ENCODE measurements at regions not wholly inside any gene's neighbourhood (a gene's known extent, or its start where the extent isn't known, plus 50 kb on each side); places are given as distances from the start of the nearest gene placed in this dataset.

GRCh38 chr10:130805635-130806030 is 505.9 kb downstream of the TCERG1L start:
- intact Hi-C loops (cut with micrococcal nuclease; ENCODE audit: unreplicated experiment) = no loop called here
- H3K4me1 ChIP-seq (ENCODE audit: control insufficient read depth, insufficient read depth, low read length) = no peaks in the 10 kb centered on the region
- CTCF ChIA-PET = no interaction called here
- in situ Hi-C loops (cut with HindIII; ENCODE audit: low pct_unique_long_range_greater_than_20kb, low sequenced_read_pairs) = no loop called here
- no peak for DNase-seq (ENCODE audit: low read depth, low spot score)
- peaks cover 4% of the 10 kb centered on the region; the same call in 1 of the 2 replicates for H3K27me3 ChIP-seq (ENCODE audit: control insufficient read depth, insufficient read depth, low read length)
- POLR2A ChIA-PET = no interaction called here
- TF ChIP-seq TCF7L2 (IDR thresholded peaks at IDR 0.05; ENCODE audit: low read depth, low read length) (no peak), REST (IDR thresholded peaks at IDR 0.05; ENCODE audit: insufficient read depth in 1 of 2, low read depth in 2 of 2, low read length in 1 of 2) (no peak), POLR2AphosphoS5 (IDR thresholded peaks at IDR 0.05; ENCODE audit: low read depth, low read length) (no peak), SIN3A (IDR thresholded peaks at IDR 0.05; ENCODE audit: borderline replicate concordance, insufficient read depth, low read depth, low read length) (no peak), CTCF (IDR thresholded peaks at IDR 0.05) (no peak)
- H3K36me3 ChIP-seq (ENCODE audit: control insufficient read depth, insufficient read depth, low read length) = no peaks in the 10 kb centered on the region
- H3K9me3 ChIP-seq (ENCODE audit: control insufficient read depth, insufficient read depth, low read depth, low read length) = no peaks in the 10 kb centered on the region
- BruUV-seq (replicated peaks) = no TSS peak
- ATAC-seq = no peak
- H3K4me3 ChIP-seq (ENCODE audit: low read depth in 2 of 2, low read length in 2 of 2) = no peak overlapping the region
- H3K27ac ChIP-seq (ENCODE audit: low read length) = no peak overlapping the region

- ChIA-PET POLR2A (no interaction called here), CTCF (no interaction called here)
- ATAC-seq (no peak), DNase-seq (ENCODE audit: low read depth, low spot score) (no peak)
- Histone ChIP-seq H3K4me3 (ENCODE audit: low read depth in 2 of 2, low read length in 2 of 2) (no peak overlapping the region), H3K27me3 (ENCODE audit: control insufficient read depth, insufficient read depth, low read length) (peaks cover 4% of the 10 kb centered on the region; the same call in 1 of the 2 replicates), H3K36me3 (ENCODE audit: control insufficient read depth, insufficient read depth, low read length) (no peaks in the 10 kb centered on the region), H3K4me1 (ENCODE audit: control insufficient read depth, insufficient read depth, low read length) (no peaks in the 10 kb centered on the region), H3K27ac (ENCODE audit: low read length) (no peak overlapping the region), H3K9me3 (ENCODE audit: control insufficient read depth, insufficient read depth, low read depth, low read length) (no peaks in the 10 kb centered on the region)
- BruUV-seq (replicated peaks) = no TSS peak
- in situ Hi-C loops (cut with HindIII; ENCODE audit: low pct_unique_long_range_greater_than_20kb, low sequenced_read_pairs) = no loop called here
- TF ChIP-seq CTCF (IDR thresholded peaks at IDR 0.05) (no peak), SIN3A (IDR thresholded peaks at IDR 0.05; ENCODE audit: borderline replicate concordance, insufficient read depth, low read depth, low read length) (no peak), TCF7L2 (IDR thresholded peaks at IDR 0.05; ENCODE audit: low read depth, low read length) (no peak), REST (IDR thresholded peaks at IDR 0.05; ENCODE audit: insufficient read depth in 1 of 2, low read depth in 2 of 2, low read length in 1 of 2) (no peak), POLR2AphosphoS5 (IDR thresholded peaks at IDR 0.05; ENCODE audit: low read depth, low read length) (no peak)
- intact Hi-C loops (cut with micrococcal nuclease; ENCODE audit: unreplicated experiment) = no loop called here
These were observed 505.1 kb downstream of the TCERG1L start for GRCh38 chr10:130806426-130806825.
